Hypothalamus (tissue), 51 donors: ENCODE measurements at regions not wholly inside any gene's neighbourhood (a gene's known extent, or its start where the extent isn't known, plus 50 kb on each side); places are given as distances from the start of the nearest gene placed in this dataset.
"Not testable (repeated sequence)": the region's sequence is repeated elsewhere in the genome, so short reads cannot be mapped to it uniquely, and the experiment has no call there.

Experiments used
- DNase-seq, 51 donors: peaks; one replicate each; lab custom pipeline; 2025; lab: John Stamatoyannopoulos, UW

DNA sequence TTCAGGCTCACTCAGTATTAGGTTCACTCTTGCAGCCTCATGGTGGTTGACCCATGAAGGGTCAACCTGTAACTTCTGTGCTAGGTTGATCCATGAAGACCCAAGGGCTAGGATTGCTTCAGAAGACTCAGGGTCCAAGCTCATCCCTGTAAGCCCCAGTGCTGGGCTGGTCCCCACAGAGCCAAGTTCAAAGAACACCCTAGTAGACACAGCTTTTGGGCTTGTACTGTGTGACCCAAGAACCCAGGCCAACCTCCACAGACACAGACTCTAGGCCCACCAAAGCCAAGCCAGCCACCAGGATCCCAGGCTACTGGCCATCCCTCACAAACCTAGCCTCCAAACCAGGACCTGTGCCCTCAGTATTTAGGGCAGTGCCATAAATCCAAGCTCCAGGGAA, 1020.6 kb downstream of the SLC16A7 start:
- DNase-seq: no peak

DNA sequence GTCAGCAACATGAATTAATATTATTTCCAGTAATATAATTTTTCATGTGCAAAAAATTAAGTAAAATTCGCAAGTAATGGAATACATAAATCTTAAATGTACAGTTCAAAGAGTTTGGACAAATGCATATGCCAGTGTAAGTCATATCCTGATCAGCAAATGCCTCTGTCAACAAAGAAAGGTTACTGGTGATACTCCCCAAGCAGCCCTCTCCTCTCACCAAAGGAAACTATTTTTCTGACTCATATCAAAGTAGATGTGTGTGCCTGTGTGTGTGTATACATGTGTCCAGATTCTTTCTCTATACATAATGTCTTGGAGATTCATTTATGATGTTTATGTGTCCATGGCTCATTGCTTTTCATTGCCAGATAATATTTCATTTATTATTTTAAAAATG, 1035.0 kb downstream of the SLC16A7 start:
- DNase-seq: no peak

DNA sequence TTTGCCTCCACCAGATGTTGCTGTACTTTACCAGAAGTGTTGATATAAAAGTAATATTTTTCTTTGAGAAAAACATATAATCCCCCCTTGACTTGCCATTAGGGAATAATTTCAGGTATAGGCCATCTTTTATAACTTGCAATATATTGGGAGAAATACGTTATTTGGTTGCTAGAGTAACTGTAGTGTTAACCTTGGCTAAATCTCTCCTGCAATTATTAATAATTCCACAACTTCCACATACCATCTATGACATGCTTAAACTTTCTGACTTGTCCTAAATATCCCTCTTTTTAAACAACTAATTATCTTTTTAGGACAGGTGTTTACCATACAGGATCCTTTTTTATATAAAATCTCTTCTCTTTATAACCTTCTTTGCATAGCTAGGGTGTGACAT, 1048.2 kb downstream of the SLC16A7 start:
- DNase-seq: no peak

DNA sequence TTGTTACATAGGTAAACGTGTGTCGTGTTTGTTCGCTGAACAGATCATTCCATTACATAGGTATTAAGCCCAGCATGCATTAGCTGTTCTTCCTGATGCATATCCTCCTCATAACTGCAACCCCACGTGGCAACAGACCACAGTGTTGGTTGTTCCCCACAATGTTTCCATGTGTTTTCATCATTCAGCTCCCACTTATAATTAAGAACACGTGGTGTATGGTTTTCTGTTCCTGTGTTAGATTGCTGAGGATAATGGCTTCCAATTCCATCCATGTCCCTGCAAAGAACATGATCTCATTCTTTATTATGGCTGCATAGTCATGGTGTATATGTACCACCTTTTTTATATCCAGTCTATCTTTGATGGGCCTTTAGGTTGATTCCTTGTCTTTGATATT, 1071.1 kb downstream of the SLC16A7 start:
- no peak for DNase-seq

DNA sequence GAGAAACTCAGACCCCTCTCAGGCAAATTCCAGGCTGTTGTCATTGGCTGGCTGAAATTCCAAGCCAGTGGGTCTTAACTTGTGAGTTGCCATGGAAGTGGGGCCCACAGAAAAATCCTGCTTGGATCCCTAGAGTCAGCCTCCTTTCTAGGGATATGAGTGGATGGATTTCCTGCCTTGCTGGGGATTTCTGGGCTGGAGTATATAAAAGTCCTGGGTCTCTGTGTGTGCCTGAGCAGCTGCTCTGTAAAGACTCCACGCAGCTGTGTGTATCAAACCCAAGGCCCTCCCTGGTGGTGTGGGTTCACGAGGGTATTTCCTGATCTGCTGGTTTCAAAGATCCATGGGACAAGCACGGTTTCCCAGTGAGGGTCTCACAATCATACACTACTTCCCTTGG, 1077.1 kb downstream of the SLC16A7 start:
- no peak for DNase-seq

DNA sequence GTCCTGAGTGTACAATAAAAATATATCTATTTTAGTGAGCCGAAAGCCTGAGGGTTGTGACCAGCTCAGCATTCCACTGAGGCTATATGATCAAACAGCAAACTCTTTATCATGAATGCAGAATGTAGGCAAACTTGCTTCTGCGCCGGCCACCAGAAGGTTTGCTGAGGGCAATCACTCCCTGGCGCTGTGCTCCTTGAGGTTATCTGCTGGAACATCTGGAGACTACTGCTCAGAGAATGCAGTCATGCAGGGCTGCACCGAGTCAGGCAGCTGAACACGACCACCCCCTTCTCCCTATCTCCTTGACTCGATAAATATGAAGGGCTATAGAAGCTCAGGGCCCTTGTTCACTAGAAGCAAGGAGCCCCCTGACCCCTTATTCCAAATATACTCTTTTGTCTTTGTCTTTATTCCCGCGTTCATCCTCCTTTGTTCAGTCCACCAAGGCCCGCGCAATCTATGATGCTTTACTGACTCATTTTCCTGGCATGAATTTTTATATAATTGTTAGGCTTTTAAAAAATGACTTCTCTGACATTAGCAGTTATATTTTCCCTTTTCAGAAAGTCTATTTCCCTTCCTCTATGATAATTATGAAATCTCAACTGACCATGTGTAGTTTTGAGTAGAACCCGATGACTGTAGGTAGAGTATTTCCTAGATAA, 1089.3 kb downstream of the SLC16A7 start:
- no peak for DNase-seq

DNA sequence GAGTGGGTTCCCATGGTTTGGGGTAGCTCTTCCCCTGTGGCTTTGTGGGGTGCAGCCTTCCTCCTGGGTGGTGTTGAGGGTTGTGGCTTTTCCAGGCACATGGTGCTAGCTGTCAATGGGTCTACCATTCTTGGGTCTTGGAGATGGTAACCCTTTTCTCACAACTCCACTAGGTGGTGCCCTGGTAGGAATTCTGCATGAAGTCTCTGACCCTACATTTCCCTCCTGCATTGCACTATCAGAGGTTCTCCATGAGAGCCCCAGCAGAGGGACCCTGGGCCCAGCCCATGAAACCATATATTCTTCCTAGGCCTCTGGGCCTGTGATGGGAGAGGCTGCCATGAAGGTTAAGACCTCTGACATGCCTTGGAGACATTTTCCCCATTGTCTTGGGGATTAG, 1093.3 kb downstream of the SLC16A7 start:
- DNase-seq: no peak

DNA sequence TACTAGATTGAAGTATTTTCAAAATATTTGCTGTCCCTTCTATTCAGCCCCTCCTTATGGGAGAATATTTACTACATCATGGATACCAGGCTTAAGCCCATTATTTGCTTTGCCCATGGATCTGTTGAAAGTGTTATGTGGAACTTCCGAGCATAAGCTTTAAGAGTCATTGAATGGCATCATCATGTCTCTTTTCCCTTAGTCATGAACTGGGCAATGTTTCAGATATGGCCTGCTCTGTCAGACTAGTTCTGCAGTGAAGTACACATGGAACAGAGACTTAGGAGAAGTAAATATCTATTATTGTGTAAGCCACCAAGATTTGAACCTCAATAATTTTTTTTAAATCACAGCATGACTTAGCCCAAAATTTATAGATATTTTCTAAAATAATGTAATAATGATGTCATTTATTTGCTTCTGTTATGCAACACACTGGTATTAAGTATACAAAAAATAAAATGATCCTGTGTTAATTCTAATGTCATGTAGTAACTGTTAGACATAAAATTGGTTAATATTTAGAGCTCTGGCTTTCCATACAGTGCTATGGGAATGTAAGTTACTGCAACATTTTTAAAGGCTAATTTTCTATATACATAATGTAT, 1097.3 kb downstream of the SLC16A7 start:
- DNase-seq: no peak

DNA sequence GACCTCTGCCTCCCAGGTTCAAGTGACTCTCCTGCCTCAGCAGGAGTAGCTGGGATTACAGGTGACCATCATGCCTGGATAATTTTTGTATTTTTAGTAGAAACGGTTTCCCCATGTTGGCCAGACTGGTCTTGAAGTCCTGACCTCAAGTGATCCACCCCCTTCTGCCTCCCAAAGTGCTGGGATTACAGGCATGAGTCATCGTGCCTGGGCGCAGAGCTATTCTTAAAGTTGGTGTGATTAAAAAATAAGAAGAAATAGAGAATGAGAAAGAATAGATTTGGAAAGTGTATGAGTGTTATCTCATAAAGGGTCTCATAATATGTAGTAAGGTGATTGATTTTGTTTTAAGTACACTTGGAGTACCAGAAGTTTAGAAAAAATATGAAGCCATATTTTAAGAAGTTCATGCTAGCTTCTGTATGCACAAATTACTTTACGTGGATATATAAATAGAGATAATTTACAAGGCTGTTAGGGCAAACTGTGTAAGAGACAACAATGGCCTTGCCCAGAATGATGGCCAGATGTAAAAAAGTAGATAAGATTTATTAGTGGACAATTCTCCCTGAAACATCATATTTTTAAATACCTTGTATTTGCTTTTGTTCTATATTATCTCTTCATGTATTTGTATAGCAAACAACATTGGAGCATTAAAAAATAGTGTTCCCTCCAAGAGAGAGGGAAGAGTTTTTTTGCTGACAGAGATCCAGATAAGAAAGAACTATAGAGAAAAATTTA, 1108.5 kb downstream of the SLC16A7 start:
- no peak for DNase-seq

DNA sequence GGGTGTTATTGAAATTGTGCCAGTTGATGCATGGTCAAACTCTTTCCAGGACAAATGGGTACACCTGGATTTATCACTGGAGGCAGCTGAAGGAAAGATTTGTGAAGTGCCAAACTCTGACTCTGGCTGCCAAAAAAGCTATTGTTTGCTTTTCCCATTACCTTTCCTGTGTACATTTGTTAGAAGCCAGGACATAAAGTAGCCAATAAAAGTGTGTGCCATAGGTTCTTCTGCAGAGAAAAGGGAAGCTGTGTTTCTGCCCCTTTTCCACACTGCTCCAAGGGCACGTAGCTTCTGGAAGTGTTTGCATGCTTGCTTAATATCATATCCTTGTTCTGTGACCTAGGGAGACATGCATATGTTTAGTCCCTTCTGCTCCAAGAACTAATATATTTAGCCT, 1114.4 kb downstream of the SLC16A7 start:
- no peak for DNase-seq

DNA sequence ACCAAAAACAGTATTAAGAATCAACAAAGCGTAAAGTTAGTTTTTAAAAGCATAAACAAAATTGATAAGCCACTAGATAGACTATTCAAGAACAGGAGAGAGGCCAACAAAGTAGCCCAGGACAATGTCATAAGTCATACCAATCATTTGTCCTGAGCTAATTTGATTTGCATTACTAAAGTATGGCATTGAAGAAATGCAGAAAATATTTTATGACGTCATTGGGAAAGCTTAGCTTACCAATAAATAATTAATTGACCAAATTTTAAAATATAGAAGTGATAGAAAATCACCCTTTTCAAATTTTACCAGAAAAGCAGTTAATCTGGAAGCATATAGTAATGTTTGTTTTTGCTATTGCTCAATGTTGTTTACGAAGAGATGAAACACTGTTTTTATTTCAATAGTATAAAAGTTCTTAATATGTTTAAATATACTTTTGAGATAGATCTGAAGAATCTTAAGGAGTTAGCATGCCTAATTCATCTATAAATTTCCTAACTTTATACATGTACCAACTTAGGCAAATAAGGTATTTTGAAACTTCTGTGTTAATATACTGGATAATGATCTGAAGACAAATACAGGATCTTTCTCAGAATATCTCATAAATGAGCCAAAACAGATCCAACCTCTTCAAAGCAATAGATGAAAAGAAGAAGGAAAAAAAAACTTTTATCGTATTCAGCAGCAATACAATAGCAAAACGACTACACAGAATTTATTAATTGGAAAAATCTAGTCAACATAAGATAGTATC, 1118.5 kb downstream of the SLC16A7 start:
- DNase-seq: no peak

DNA sequence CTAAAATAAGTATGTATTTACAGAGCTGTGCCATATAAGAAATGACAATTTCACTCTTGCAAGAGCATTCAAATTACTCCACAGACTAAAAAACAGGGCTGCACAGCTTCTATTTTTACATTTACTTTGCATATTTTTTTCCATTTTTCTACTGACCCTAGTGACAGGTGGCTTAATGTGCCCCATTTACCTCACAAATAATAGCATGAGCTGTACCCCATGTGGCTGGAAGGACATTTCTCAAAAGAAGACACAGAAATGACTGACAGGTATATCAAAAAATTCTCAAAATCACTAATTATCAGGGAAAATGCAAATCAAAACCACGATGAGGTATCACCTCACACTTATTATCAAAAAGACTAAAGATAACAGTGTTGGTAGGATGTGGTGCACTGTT, 1128.6 kb downstream of the SLC16A7 start:
- DNase-seq: no peak

DNA sequence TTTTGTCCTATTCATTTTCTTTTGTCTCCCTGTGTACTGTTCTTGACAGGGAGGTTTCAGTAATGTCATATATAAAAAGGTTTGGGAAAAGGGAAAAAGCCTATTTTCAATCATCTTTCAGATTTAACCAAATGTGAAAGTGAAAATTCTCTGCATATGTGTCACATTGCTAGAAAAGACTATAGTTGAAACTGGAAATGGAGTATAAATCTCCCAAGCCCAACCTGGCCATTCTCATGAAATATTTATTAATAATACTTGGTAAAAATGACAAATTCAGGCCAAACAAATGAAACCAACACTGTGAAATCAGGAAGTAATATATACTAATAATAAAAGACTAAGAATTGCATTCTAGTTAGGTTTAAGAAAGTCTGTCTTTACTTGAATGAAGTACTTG, 1129.2 kb downstream of the SLC16A7 start:
- DNase-seq: no peak

DNA sequence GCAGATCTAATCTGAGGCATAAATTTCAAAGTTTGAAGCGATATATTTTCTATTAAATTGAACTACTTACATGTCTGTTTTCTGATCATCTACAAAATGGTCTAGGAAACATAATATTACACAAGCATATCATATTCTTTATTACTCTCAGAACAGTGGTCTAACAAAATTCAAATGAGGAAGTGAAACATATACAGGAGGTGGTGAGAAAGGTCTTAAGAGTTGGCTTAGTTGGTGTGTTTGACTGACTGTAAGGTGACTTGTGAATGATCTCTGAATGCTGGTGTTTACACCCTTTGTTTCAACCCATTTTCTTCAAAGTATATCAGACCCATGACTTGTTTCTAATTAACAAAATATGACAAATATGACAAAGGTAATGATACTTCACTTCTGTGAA, 1156.8 kb downstream of the SLC16A7 start:
- no peak for DNase-seq

DNA sequence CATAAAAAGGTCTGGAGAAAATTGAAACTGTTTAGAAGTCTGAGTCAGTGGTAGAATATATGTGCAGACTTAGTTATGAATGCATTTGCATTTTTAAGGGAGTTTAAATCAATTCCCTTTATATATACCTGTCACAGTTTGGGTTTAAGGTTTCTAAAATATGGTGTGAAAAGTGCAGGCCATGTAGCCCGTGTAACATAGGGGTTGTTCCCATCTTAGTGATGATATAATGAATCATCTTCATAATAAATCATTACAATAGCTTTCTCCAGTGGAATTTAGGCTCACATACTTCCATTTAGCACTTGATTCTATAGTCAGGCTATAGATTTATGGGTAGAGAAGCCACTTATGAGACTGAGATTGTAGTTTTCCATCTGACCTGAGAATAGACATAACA, 1162.4 kb downstream of the SLC16A7 start:
- DNase-seq: no peak

DNA sequence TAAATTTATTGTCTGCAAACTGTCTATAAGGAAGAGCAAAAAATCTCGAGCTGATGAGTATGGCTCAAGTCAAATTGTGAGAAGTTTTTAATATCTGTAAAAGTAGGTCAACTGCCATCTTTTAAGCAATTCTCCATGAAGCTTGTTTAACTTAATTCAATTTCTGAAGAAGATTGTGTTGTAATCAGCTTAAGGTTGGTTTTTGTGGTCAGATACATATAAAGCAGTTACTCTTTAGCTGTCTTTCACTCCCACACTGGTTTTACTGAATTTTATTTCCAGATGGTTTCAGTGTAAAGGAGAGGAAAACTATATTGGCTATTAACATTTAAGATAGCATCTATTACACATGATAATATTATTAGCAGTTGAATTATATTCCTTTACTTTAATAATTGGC, 1165.1 kb downstream of the SLC16A7 start:
- no peak for DNase-seq

DNA sequence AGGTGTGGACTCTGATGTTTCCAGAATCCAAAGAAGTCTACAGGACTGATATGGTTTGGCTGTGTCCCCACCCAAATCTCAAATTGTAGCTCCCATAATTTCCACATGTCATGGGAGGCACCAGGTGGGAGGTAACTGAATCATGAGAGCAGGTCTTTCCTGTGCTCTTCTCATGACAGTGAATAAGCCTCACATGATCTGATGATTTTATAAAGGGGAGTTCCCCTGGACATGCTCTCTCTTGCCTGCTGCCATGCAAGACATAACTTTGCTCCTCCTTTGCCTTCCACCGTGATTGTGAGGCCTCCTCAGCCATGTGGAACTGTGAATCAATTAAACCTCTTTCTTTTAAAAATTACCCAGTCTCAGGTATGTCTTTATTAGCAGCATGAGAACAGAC, 1205.3 kb downstream of the SLC16A7 start:
- DNase-seq: not testable (repeated sequence)

DNA sequence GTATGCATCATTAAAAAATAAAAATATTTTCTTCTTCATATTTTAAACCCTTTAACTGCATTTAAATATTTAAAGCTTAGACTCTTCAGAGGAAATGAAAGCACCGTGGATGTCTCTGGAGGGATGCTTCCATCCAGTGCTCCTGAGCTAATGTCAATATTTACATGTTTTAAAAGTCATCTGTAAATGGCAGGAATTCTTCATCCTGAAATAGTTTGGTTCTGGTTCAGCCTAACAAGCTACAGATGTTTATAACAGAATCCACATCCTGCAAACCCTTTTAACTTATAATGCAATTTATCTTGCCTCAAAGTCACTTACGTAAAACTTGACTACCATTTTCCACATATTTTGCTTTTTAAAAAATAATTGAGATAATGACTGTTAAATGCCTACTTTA, 1207.3 kb downstream of the SLC16A7 start:
- DNase-seq: no peak

DNA sequence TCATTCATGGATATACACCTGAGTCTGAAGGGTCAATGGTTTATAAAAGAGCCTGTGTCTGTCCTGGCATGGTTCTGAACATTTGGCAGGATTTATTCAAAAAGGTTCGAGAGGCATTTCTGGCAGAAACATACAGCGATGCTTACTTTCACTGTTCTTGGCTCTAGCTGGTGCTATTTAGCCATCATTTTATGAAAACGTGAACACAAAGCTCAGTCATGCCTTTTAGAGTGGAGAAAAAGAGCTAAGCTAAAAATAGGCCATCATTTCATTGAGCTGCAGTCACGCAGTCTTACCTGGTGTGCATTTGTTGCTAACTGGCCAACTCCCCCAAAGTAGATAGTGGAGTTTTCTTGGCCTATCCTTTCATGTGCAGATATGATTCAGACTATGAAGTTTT, 1209.5 kb downstream of the SLC16A7 start:
- no peak for DNase-seq

DNA sequence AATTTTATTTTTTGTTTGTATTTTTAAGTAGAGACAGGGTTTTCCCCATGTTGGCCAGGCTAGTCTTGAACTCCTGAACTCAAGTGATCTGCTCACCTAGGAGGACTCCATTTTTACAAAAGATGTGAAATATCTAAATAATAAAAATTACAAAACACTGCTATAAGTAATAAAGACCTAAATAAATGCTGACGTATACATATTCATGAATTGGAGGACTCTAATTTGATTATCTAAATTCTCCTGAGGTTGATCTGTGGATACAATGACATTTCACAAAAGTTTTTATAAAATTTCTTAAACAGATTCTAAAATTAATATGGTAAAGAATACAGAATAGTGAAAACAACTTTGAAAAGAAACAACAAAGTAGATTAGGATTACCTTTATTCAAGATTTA, 1224.0 kb downstream of the SLC16A7 start:
- no peak for DNase-seq

DNA sequence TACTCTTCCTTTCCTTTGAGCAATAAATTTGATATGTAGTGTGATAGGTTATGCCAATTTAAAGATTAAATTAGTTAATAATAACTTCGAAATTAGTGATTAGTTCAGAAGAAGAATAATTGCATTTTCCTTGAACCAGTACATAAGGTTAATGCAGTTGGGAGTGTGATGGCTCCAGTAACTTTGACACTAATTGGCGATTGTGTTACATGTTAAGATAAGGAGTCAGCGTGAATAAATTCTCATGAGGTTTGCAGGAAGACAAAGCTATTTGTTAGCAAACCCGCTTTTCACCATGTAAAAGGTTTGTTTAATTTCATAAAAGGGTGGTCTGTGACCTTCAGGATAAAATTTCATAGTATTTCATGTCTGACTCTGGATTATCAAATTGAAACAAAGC, 1226.8 kb downstream of the SLC16A7 start:
- no peak for DNase-seq

DNA sequence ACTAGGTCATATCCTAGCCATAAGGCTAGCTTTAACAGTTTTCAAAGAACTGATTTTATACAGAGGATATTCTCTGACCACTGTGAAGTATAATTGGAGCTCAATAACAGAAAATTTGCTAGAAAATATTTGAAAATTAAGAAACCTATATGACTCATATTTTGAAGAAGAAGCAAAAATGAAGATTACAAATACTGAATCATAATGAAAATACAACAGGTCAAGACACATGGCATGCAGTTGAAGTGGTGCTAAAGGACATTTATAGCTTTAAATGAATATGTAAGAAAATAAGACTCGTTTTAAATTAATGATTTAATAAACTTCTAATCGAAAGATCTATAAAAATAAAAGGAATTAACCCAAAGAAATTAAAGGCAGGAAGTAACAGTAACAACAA, 1234.6 kb downstream of the SLC16A7 start:
- DNase-seq: no peak
